ENCODE measurements at regions not wholly inside any gene's neighbourhood (a gene's known extent, or its start where the extent isn't known, plus 50 kb on each side); places are given as distances from the start of the nearest gene placed in this dataset.

- no peak for TF ChIP-seq EZH2 (IDR thresholded peaks at IDR 0.05; ENCODE audit: insufficient read depth, low read length)
- no peak for TF ChIP-seq CTCF (IDR thresholded peaks at IDR 0.05; ENCODE audit: insufficient read depth, low read depth, low read length)
Observed at GRCh38 chr10:8616166-8616565, 561.7 kb downstream of the GATA3 start.
